ENCODE measurements at regions not wholly inside any gene's neighbourhood (a gene's known extent, or its start where the extent isn't known, plus 50 kb on each side); places are given as distances from the start of the nearest gene placed in this dataset.
"Not testable (repeated sequence)": the region's sequence is repeated elsewhere in the genome, so short reads cannot be mapped to it uniquely, and the experiment has no call there.

- DNase-seq (ENCODE audit: low spot score) = no peak
Observed at GRCh38 chr5:107072440-107072839, 598.3 kb downstream of the EFNA5 start.

GRCh38 chr5:107068782-107069181 lies 602.0 kb downstream of the EFNA5 start:
- no peak for DNase-seq (ENCODE audit: low spot score)

GRCh38 chr5:107067395-107067794 lies 603.3 kb downstream of the EFNA5 start:
- no peak for DNase-seq (ENCODE audit: low spot score)

- DNase-seq (ENCODE audit: low spot score) = no peak
Observed at GRCh38 chr5:107063511-107063910, 607.2 kb downstream of the EFNA5 start.

DNA sequence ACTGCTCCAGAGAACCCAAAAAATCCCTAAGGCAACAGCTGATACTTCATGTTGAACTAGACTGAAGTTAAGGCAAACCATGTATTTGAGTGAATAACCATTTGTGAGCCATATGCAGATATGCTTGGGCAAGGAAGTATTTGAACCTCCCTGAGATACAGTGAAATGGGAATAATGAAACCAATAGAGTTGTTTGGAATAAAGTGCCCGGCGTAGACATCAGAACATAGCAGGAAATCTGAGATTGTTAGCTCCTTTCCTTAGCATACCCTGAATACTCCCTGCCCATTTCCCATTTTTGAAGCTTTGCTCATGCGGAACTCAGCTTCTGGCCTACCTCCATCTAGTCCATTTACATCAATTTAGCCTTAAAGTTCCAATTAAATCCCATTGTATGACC lies 611.9 kb downstream of the EFNA5 start:
- no peak for DNase-seq (ENCODE audit: low spot score)

DNA sequence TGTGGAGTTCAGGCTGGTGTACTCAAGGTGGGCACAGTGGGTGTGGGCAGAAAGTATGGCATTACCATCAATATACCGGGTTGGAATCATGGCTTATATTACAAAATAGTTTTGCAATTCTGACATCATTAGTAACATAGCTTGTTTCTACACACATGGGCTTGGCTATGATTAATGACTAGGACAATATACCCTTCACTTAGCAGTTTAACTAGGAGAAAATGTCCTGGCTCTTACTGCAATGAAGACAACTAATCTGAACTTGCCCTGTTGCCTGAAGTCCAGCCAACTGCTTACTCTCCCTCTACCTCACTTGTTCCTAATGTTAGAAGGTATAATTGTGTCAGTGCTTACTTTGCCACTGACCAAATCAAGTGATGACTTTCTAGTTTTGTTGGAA lies 612.5 kb downstream of the EFNA5 start:
- no peak for DNase-seq (ENCODE audit: low spot score)

- DNase-seq (ENCODE audit: low spot score) = no peak
Observed at GRCh38 chr5:107056278-107056677, 614.5 kb downstream of the EFNA5 start.

GRCh38 chr5:107047048-107047447 lies 623.7 kb downstream of the EFNA5 start:
- no peak for DNase-seq (ENCODE audit: low spot score)

- no peak for DNase-seq (ENCODE audit: low spot score)
Observed at GRCh38 chr5:107043665-107044064, 627.1 kb downstream of the EFNA5 start.

- no peak for DNase-seq (ENCODE audit: low spot score)
Observed at GRCh38 chr5:107040907-107041306, 629.8 kb downstream of the EFNA5 start.

DNA sequence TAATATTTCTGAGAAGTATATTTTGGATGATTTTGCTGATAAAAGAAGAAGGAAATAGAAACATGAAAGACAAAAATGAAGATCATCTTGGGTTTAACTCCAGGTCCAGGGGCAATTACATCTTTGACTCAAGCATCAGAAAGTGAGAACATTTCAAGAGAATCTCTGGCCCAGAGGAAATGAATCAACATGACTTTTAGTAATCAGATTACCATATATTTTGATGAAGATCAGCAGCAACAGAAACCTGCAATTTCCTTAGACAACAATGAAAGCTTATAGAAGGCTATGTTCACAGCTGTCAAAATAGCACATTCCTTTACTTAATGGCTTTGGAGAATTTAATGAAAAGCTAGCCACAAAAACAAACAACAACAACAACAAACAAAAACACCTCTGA lies 638.1 kb downstream of the EFNA5 start:
- DNase-seq (ENCODE audit: low spot score) = no peak

DNA sequence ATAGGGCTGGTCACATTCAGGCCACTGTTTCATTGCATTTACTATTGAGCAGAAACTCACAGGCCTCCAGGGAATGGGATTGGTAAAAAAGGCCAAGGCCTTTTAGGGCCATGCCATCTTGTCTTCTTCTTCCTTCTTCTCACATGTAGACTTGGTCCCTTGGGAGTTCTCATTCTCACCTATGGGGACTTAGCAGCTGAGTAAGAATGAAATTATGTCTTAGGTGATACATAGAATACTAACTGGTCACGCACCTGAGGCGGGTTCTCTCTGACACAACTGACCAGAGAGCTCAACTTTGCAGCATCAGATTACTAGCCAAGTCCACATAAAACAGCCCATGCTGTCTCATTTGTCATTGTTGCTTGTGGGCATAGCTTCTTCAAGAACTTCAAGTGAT lies 641.8 kb downstream of the EFNA5 start:
- DNase-seq (ENCODE audit: low spot score) = no peak

DNA sequence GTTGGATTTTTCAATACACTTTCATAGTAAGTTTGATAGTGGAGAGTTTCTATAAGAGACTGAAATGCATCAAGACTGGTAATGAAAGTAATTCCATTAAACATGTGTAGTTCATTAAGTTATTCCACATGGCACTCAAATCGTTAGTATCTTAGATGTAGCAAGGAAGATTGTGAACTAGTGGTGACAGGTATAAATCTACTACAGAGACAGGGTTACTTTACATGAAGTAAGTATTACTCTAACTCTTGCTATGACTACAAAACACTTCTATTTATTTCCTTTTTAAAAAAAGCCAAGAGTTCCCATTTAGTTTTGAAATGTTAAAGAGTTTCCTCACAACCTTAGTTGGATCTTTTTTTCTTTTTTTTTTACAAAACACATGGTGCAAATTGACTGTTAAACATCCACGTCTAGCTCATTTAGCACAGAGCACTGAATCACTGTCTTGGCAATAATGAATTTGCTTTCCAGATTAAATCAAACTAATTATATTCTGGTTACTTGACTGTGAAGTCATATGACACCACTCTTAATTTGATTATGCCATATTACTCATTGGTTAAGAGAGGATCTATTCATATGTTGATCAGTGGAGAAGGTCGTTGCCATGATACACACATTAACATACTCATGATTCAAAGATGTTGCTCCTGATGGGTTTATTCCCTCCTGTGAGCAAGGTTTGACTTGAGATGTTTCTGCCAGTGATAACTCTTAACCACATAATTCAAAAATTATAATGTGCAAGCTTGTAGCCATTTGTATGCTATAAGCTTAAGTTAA lies 644.8 kb downstream of the EFNA5 start:
- DNase-seq (ENCODE audit: low spot score) = no peak

- no peak for DNase-seq (ENCODE audit: low spot score)
Observed at GRCh38 chr5:107023732-107024131, 647.0 kb downstream of the EFNA5 start.

- DNase-seq (ENCODE audit: low spot score) = no peak
Observed at GRCh38 chr5:107021575-107021974, 649.2 kb downstream of the EFNA5 start.

GRCh38 chr5:107020626-107021025 lies 650.1 kb downstream of the EFNA5 start:
- DNase-seq (ENCODE audit: low spot score) = no peak

GRCh38 chr5:107017616-107018015 lies 653.1 kb downstream of the EFNA5 start:
- DNase-seq (ENCODE audit: low spot score) = no peak

- no peak for DNase-seq (ENCODE audit: low spot score)
Observed at GRCh38 chr5:107012371-107012770, 658.4 kb downstream of the EFNA5 start.

GRCh38 chr5:107011605-107012004 lies 659.1 kb downstream of the EFNA5 start:
- DNase-seq (ENCODE audit: low spot score) = no peak

DNA sequence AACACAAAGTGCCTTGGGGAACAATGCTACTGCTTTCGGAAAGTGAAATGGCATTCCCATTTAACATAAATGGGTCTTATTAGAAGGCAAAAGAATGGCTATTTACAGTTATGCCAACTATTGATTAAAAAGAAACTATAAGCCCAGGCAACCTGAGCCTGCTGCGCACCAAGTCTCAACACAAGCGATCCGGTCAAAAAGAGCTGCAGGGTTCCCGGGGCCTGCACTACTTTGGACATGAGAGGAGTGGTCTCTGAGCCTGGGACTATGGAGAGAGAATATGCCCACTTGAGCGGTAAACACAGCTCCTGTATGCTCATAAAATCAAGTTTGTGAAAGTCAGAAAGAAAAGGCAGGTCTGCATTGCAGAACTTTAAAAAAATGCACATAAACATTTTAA lies 660.7 kb downstream of the EFNA5 start:
- no peak for DNase-seq (ENCODE audit: low spot score)

- DNase-seq (ENCODE audit: low spot score) = no peak
Observed at GRCh38 chr5:107005653-107006052, 665.1 kb downstream of the EFNA5 start.

- DNase-seq (ENCODE audit: low spot score) = no peak
Observed at GRCh38 chr5:107005161-107005560, 665.6 kb downstream of the EFNA5 start.

GRCh38 chr5:107002115-107002514 lies 668.6 kb downstream of the EFNA5 start:
- DNase-seq (ENCODE audit: low spot score) = no peak

- not testable (repeated sequence) for DNase-seq (ENCODE audit: low spot score)
Observed at GRCh38 chr5:106999506-106999905, 671.2 kb downstream of the EFNA5 start.
